ENCODE measurements at regions not wholly inside any gene's neighbourhood (a gene's known extent, or its start where the extent isn't known, plus 50 kb on each side); places are given as distances from the start of the nearest gene placed in this dataset.

DNA sequence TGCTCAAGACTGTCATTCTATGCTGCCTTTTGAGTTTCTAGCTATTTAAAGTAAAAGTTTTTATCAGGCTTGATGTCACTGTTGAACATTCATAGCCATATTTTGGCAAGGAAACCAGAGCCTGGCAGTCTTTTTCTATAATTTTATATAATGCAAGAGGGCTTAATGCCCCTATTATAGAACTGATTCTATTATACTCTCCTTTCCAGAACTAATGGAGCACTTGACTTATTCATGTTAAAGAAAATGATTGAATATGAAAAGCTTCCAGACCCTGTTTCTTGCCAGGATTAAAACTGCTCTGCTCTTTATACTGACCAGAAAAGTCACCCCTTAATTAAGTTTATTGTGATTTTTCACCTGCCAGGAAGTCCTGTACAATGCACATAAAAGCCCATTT, 337.6 kb upstream of the CHRM2 start:
- H3K4me2 ChIP-seq (replicated peaks; ENCODE audit: low read depth, low read length, poor library complexity, severe bottlenecking): no peak overlapping the region
- H3K4me1 Mint-ChIP-seq: no peaks in the 10 kb centered on the region

GRCh38 chr7:136528329-136528728, 340.1 kb upstream of the CHRM2 start:
- Histone ChIP-seq H3K4me1 (ENCODE audit: control insufficient read depth in 2 of 2, insufficient read depth in 2 of 2, low read length in 2 of 2) (no peaks in the 10 kb centered on the region), H3K27me3 (replicated peaks in 1 of 4; ENCODE audit: control extremely low read depth in 1 of 4, control insufficient read depth in 3 of 4, insufficient read depth in 4 of 4, low read length in 3 of 4) (no peaks in the 10 kb centered on the region), H2AFZ (ENCODE audit: insufficient read depth, low read depth, low read length, poor library complexity, severe bottlenecking) (no peak overlapping the region), H3K9me3 (ENCODE audit: control extremely low read depth in 1 of 3, control insufficient read depth in 2 of 3, insufficient read depth in 1 of 3, low read length in 2 of 3) (peaks cover 0 to 17% (median 0%) of the 10 kb centered on the region in 3 donors), H3K27ac (ENCODE audit: low read length in 2 of 2) (no peak overlapping the region), H4K20me1 (ENCODE audit: control insufficient read depth, insufficient read depth, low read length, poor library complexity, severe bottlenecking) (no peaks in the 10 kb centered on the region), H3K36me3 (replicated peaks in 1 of 2; ENCODE audit: control extremely low read depth in 1 of 2, control insufficient read depth in 1 of 2, extremely low read depth in 1 of 2, insufficient read depth in 2 of 2, low read length in 1 of 2) (no peaks in the 10 kb centered on the region), H3K4me2 (replicated peaks; ENCODE audit: low read depth, low read length, poor library complexity, severe bottlenecking) (no peak overlapping the region), H3K9ac (ENCODE audit: low read length) (no peak overlapping the region), H3K4me3 (ENCODE audit: control extremely low read depth in 1 of 5, extremely low read depth in 1 of 5, insufficient read depth in 1 of 5, low read depth in 2 of 5, low read length in 4 of 5) (no peak overlapping the region), H3K79me2 (ENCODE audit: control insufficient read depth, insufficient read depth, low read length) (no peaks in the 10 kb centered on the region)
- Mint-ChIP-seq H3K27me3 (no peaks in the 10 kb centered on the region), H3K4me3 (no peak overlapping the region), H3K27ac (no peak overlapping the region), H3K9me3 (ENCODE audit: insufficient read depth) (peaks cover 3% of the 10 kb centered on the region), H3K4me1 (no peaks in the 10 kb centered on the region)
- DNase-seq: no peak
- TF ChIP-seq CTCF (IDR thresholded peaks at IDR 0.05) (no peak), EZH2 (IDR thresholded peaks at IDR 0.05; ENCODE audit: borderline replicate concordance, insufficient read depth, low read depth, low read length, poor library complexity, severe bottlenecking) (no peak)
- no peak for ATAC-seq (ENCODE audit: low read depth)
- ChIA-PET CTCF (no interaction called here), POLR2A (no interaction called here)
- intact Hi-C loops (cut with micrococcal nuclease): no loop called here
- 100% methylated on average over 1 of the region's 2 CpGs for WGBS (ENCODE audit: insufficient coverage)

More for the DNA sequence above, 337.6 kb upstream of the CHRM2 start:
- H2AFZ ChIP-seq (ENCODE audit: insufficient read depth, low read depth, low read length, poor library complexity, severe bottlenecking): no peak overlapping the region
- no peak overlapping the region for H3K9ac ChIP-seq (ENCODE audit: low read length)
- no peaks in the 10 kb centered on the region for H3K27me3 ChIP-seq (replicated peaks in 1 of 4; ENCODE audit: control extremely low read depth in 1 of 4, control insufficient read depth in 3 of 4, insufficient read depth in 4 of 4, low read length in 3 of 4)
- H3K4me1 ChIP-seq (ENCODE audit: control insufficient read depth in 2 of 2, insufficient read depth in 2 of 2, low read length in 2 of 2): no peaks in the 10 kb centered on the region
- H3K4me3 ChIP-seq (ENCODE audit: control extremely low read depth in 1 of 5, extremely low read depth in 1 of 5, insufficient read depth in 1 of 5, low read depth in 2 of 5, low read length in 4 of 5): no peak overlapping the region
- H3K36me3 ChIP-seq (replicated peaks in 1 of 2; ENCODE audit: control extremely low read depth in 1 of 2, control insufficient read depth in 1 of 2, extremely low read depth in 1 of 2, insufficient read depth in 2 of 2, low read length in 1 of 2): no peaks in the 10 kb centered on the region
- DNase-seq (no peak), ATAC-seq (ENCODE audit: low read depth) (no peak)
- no peaks in the 10 kb centered on the region for H3K79me2 ChIP-seq (ENCODE audit: control insufficient read depth, insufficient read depth, low read length)
- no peaks in the 10 kb centered on the region for H3K9me3 Mint-ChIP-seq (ENCODE audit: insufficient read depth)
- H4K20me1 ChIP-seq (ENCODE audit: control insufficient read depth, insufficient read depth, low read length, poor library complexity, severe bottlenecking): no peaks in the 10 kb centered on the region
- POLR2A ChIA-PET: no interaction called here
- H3K4me3 Mint-ChIP-seq: no peak overlapping the region
- no peak for TF ChIP-seq EZH2 (IDR thresholded peaks at IDR 0.05; ENCODE audit: borderline replicate concordance, insufficient read depth, low read depth, low read length, poor library complexity, severe bottlenecking)
- TF ChIP-seq CTCF (IDR thresholded peaks at IDR 0.05): no peak
- H3K9me3 ChIP-seq (ENCODE audit: control extremely low read depth in 1 of 3, control insufficient read depth in 2 of 3, insufficient read depth in 1 of 3, low read length in 2 of 3): peaks cover 0 to 29% (median 0%) of the 10 kb centered on the region in 3 donors
- H3K27ac ChIP-seq (ENCODE audit: low read length in 2 of 2): no peak overlapping the region
- no peak overlapping the region for H3K27ac Mint-ChIP-seq
- no peaks in the 10 kb centered on the region for H3K27me3 Mint-ChIP-seq
- intact Hi-C loops (cut with micrococcal nuclease): no loop called here
- CTCF ChIA-PET: no interaction called here

All from B cell (primary cell).